ENCODE measurements at regions not wholly inside any gene's neighbourhood (a gene's known extent, or its start where the extent isn't known, plus 50 kb on each side); places are given as distances from the start of the nearest gene placed in this dataset.
A peak's percentile ranks its signal among the peaks of the same experiment; 100 is the strongest.
"Not testable (repeated sequence)": the region's sequence is repeated elsewhere in the genome, so short reads cannot be mapped to it uniquely, and the experiment has no call there.

DNA sequence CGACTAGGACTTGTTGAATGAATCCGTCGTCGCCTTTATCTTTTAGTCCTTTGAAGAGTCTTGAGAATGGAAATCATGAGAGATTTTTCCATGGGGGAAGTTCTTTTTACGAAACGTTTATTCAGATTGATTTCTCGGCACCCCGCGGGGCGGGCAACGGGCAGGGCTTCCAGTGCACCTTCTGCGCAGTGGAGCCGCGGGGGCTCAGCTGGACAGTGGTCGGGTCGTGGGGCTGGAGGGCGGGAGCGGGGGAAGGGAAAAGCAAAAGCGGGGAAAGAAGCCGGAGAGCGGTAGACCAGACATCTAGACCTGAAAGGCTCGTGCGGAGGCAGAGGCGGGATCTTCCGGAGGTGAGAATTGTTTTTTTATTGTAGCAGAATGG, 103.0 kb downstream of the NBPF11 start:
- intact Hi-C loops (cut with DNase I; ENCODE audit: low total_unique reads); H3K9me3 ChIP-seq; H3K4me1 ChIP-seq; H3K27ac ChIP-seq; DNase-seq; H3K36me3 ChIP-seq: not testable (repeated sequence)
- Histone ChIP-seq H3K27me3 (replicated peaks in 1 of 7) (peaks cover 0 to 22% (median 4%) of the 10 kb centered on the region in 7 donors), H3K4me3 (peak overlapping the region in 6 of 8 donors; percentile 4 to 58 (median 14))
- 2 to 9% (median 4%) methylated on average over 21 to 25 of the region's 25 CpGs for WGBS, 5 donors

- H3K27ac ChIP-seq; intact Hi-C loops (cut with DNase I; ENCODE audit: low total_unique reads); H3K9me3 ChIP-seq; H3K36me3 ChIP-seq; H3K4me1 ChIP-seq: not testable (repeated sequence)
- DNase-seq: peak; percentile 67
- WGBS, 5 donors: 11 to 96% (median 12%) methylated on average over 11 to 51 of the region's 51 CpGs
- H3K27me3 ChIP-seq (replicated peaks in 1 of 7): peaks cover 0 to 22% (median 4%) of the 10 kb centered on the region in 7 donors
- peak overlapping the region in 6 of 8 donors; percentile 4 to 58 (median 14) for H3K4me3 ChIP-seq
These were observed 103.5 kb downstream of the NBPF11 start for GRCh38 chr1:148048423-148049114.

DNA sequence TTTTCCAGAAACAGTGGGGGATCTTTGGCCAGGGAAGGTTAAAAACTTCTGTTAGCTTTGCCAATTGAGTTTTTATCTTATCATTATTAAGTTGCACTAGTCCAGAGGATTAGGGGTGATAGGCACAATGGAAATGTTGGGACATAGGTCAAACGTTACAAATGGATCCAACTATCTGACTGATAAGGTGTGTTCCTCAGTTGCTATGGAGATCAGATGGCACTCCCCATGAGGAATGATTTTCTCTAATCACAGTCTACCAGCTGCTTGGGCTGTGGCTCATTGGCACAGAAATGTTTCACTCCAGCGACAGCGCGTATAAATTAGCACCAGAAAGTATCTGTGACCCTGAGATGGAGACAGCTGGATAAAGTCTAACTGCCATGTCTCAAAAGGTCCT, 106.2 kb downstream of the NBPF11 start:
- H3K4me3 ChIP-seq; H3K36me3 ChIP-seq; H3K4me1 ChIP-seq; H3K9me3 ChIP-seq; intact Hi-C loops (cut with DNase I; ENCODE audit: low total_unique reads); H3K27ac ChIP-seq; DNase-seq: not testable (repeated sequence)
- WGBS, 5 donors: 81 to 85% (median 84%) methylated on average over 3 to 4 of the region's 4 CpGs; no CpG with 5 or more reads in 1 of the 5 donors
- H3K27me3 ChIP-seq (replicated peaks in 1 of 7): peaks cover 0 to 22% (median 4%) of the 10 kb centered on the region in 7 donors

- H3K4me3 ChIP-seq; H3K27ac ChIP-seq; H3K36me3 ChIP-seq; intact Hi-C loops (cut with DNase I; ENCODE audit: low total_unique reads); DNase-seq; H3K9me3 ChIP-seq; H3K4me1 ChIP-seq: not testable (repeated sequence)
- H3K27me3 ChIP-seq (replicated peaks in 1 of 7): peaks cover 0 to 21% (median 4%) of the 10 kb centered on the region in 7 donors
- WGBS, 5 donors: 64 to 85% (median 83%) methylated on average over 6 of the region's 6 CpGs
These were observed 107.6 kb downstream of the NBPF11 start for GRCh38 chr1:148044495-148044894.

All from spleen (tissue), 11 donors.